ENCODE measurements at regions not wholly inside any gene's neighbourhood (a gene's known extent, or its start where the extent isn't known, plus 50 kb on each side); places are given as distances from the start of the nearest gene placed in this dataset.
"Not testable (repeated sequence)": the region's sequence is repeated elsewhere in the genome, so short reads cannot be mapped to it uniquely, and the experiment has no call there.

- H3K4me3 ChIP-seq (ENCODE audit: low read depth, low read length) = no peak overlapping the region
Observed at GRCh38 chr3:191958980-191959671, 498.2 kb downstream of the PYDC2 start.

DNA sequence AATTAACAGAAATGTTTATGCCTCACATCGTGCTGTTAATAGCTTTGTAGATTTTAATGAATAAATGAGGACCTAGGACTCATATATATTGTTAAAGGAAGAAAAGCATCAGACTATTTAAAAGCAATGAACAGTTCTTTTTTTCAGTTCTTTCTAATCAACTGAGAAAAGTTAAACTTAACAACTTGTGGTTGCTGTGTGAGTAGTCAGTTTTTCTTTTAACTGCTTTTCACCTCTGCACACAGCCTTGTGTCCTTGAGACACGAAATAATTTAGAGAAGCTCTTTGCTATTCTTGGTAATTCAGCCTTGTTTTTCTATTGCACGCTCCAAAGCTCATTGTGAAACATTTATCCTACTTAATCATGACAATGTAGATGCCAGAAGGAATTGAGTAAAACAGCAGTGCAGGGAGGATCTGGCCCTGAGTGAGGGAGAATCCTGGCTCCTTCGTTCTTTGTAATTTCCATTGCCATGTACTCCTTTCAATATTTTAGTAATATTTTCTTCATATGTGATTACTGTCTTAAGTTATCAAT lies 499.0 kb downstream of the PYDC2 start:
- H3K4me3 ChIP-seq (ENCODE audit: low read depth, low read length) = no peak overlapping the region

- no peak overlapping the region for H3K4me3 ChIP-seq (ENCODE audit: low read depth, low read length)
Observed at GRCh38 chr3:191961022-191961421, 500.1 kb downstream of the PYDC2 start.

GRCh38 chr3:191961529-191961928 lies 500.6 kb downstream of the PYDC2 start:
- no peak overlapping the region for H3K4me3 ChIP-seq (ENCODE audit: low read depth, low read length)

DNA sequence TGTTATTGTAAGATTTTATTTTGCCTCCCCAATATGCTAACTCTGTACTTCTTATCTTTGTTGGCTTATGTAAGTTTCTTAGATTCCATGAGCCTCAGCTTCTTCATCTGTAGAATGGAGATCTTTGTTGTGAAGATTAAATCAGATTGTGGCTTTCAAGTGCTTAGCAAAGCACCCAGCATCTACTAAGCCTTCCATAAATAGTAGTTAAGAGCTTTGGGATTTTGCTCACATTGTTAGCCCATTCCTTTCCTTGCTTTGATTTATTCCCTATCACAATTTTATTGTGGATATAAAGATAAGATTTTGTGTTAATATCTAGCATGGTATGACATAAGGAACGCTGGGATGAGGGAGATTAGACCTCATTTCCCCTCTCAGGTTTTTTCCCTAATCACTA lies 501.4 kb downstream of the PYDC2 start:
- no peak overlapping the region for H3K4me3 ChIP-seq (ENCODE audit: low read depth, low read length)

DNA sequence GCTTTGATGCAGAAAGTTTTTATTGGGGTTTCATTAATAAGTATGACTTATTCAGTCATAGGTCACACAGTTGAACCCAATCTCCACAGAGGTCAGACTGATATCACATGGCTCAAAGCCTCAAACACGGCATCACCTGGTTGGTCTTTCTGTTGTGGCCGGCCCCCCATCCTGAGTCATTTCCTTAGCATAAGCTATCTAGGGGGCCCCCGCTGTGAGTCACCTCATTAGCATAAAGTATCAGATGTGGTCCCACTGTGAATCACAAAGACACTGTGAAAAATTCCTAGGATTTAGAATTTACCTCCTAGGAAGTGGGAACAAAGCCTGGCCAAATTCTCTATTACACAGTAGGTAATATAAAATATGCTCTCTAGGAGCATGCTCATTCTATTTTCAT lies 502.2 kb downstream of the PYDC2 start:
- H3K4me3 ChIP-seq (ENCODE audit: low read depth, low read length) = no peak overlapping the region

DNA sequence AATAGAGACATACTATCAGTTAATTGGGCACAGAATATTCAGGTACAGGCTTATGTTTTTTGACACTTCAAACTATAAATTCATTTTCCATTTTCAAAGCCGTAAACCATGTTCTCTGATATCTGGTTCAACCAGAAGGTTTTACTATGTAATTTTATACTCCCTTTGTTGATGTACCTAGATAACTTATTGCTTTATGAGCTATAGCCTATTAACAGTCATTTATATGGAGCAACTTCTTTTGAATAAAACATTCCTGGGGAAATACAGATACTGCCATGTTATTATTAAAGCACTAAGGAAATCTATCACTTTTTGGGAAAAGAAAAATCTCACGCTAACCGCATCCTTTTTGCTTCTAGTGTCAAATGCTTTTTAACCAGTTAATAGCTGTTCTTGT lies 505.6 kb downstream of the PYDC2 start:
- H3K4me3 ChIP-seq (ENCODE audit: low read depth, low read length) = no peak overlapping the region

GRCh38 chr3:191968299-191968698 lies 507.3 kb downstream of the PYDC2 start:
- no peak overlapping the region for H3K4me3 ChIP-seq (ENCODE audit: low read depth, low read length)

GRCh38 chr3:191972714-191973398 lies 511.9 kb downstream of the PYDC2 start:
- H3K4me3 ChIP-seq (ENCODE audit: low read depth, low read length) = no peak overlapping the region

DNA sequence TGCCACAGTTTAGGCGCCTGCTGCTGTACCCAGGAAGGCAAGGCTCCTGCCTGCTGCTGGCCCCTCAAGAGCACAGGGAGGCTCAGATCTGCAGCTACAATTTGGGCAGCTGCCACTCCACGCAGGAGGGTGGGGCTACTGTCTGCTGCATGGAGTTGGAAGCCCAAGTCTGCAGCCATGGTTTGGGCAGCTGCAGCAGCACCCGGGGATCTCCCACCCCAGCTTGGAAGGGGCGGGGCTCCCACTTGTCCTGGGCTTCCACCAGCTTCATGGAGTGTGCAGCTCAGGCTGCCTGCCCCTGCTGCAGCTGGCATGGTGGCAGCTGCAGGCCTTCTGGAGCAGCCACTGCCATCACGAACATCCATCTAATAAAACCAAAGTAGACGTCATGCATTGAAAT lies 512.9 kb downstream of the PYDC2 start:
- H3K4me3 ChIP-seq (ENCODE audit: low read depth, low read length) = no peak overlapping the region

DNA sequence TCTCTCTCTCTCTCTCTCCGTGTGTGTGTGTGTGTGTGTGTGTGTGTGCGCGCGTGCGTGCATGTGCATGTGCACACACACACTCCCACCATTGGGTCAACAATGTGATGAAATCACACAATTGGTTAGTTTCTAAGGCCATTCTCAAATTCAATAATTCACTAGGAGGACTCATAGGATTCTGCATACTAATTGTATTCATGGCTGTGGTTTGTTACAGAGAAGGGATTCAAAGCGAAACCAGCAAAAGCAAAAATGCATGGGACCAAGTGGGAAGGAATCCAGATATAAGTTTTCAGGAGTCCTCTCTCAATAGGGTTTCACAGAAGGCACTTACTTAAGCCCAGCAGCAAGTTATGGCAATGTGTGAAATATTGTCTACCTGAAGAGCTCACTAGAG lies 515.0 kb downstream of the PYDC2 start:
- no peak overlapping the region for H3K4me3 ChIP-seq (ENCODE audit: low read depth, low read length)

DNA sequence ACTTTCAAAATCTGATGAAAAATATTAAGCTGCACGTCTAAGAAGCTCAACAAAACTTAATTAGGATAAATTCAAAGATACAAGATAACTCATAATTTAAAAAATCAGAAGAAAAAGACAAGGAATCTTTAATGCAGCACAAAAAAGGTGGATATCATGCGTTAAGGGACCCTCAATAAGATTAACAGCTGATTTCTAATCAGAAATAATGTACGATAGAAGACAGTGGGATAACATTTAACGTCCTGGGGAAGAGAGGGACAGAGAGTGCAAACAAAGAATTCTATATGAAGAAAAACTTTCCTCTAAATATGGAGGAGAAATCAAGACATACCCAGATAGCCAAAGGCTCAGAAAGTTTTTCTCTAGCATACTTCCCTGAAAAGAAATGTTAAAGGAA lies 519.5 kb downstream of the PYDC2 start:
- no peak overlapping the region for H3K4me3 ChIP-seq (ENCODE audit: low read depth, low read length)

GRCh38 chr3:191982481-191982880 lies 521.5 kb downstream of the PYDC2 start:
- H3K4me3 ChIP-seq (ENCODE audit: low read depth, low read length) = no peak overlapping the region

DNA sequence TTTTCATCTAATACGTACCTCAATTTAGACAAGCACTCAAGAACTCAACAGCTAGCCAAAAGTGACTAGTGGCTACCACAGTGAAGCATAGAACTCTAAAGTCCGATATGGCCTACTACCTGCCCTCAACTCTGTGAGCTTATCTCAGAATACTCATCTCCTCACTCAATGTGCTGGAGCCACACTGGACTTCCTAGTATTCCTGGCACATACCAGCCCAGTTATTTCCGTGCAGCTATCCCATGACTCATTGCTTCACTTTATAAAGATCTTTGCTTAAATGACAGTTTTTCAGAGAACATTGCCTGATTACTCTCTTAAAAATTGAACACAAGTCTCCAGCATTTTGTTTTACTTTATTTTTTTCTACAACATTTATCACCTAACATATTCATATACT lies 524.7 kb downstream of the PYDC2 start:
- H3K4me3 ChIP-seq (ENCODE audit: low read depth, low read length) = no peak overlapping the region

GRCh38 chr3:191987831-191988350 lies 526.9 kb downstream of the PYDC2 start:
- no peak overlapping the region for H3K4me3 ChIP-seq (ENCODE audit: low read depth, low read length)

DNA sequence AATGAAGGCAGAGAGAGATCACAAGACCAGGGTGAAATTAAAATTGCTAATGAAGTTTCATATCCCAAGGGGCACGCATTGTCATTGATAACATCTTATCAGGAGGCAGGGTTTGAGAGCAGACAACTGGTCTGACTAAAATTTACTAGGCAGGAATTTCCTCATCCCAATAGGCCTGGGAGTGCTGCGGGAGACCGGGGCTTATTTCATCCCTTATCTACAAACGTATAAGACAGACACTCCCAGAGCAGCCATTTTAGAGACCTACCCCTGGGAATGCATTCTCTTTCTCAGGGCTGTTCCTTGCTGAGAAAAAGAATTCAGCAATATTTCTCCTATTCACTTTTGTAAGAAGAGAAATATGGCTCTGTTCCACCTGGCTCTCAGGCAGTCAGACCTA lies 533.0 kb downstream of the PYDC2 start:
- H3K4me3 ChIP-seq (ENCODE audit: low read depth, low read length) = not testable (repeated sequence)

- no peak overlapping the region for H3K4me3 ChIP-seq (ENCODE audit: low read depth, low read length)
Observed at GRCh38 chr3:191997093-191997492, 536.1 kb downstream of the PYDC2 start.

DNA sequence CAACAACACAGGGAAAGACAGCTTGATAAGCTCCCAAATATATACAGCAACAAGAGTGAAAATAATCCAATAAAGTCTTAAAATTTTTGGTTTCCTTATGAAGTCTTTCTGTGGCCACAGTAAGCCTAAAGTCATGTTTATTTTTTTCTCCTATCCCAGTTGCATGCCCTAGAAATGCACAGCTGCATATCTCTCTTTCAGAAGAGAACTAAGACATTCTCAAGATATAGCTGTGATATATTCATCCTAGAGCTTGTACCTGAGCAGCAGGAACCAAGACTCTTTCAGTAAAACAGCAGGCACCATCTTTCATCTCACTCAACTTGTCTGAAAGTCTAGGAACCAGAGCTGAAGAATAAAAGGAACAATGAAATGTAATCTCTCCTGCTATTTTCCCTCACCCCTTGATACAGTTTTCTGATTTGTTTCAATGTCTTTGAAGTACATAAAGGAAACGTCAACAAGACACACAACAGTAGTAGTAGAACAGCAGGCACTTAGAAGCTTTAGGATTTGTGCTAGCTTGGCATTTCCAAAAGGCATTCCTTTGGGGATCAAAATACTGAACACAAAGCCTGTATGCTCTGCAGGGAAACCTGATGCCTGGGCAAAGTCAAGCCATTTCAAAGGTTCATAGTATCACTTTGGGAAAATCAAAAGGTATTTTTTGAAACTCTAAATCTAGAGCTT lies 536.8 kb downstream of the PYDC2 start:
- H3K4me3 ChIP-seq (ENCODE audit: low read depth, low read length) = no peak overlapping the region

- H3K4me3 ChIP-seq (ENCODE audit: low read depth, low read length) = no peak overlapping the region
Observed at GRCh38 chr3:192001218-192001617, 540.3 kb downstream of the PYDC2 start.

DNA sequence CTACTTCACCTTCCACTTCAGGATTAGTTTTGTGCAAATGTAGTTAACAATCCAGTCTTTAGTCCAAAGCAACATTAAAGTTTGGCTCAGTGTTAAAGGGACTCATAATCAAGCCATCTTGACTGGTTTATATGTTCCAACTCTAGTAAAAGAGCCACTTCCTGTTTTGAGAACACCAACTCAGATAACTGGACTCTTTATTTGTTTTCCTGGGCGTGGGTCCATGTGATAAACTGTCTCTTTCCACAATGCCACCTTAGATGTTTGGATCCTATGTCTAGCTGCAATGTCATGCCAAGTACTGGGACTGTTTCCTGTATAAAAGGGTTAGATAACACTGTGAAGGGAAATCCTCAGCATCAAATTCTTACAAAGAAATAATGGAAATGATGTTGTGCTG lies 545.0 kb downstream of the PYDC2 start:
- H3K4me3 ChIP-seq (ENCODE audit: low read depth, low read length) = no peak overlapping the region

- H3K4me3 ChIP-seq (ENCODE audit: low read depth, low read length) = no peak overlapping the region
Observed at GRCh38 chr3:192009903-192010302, 548.9 kb downstream of the PYDC2 start.

- no peak overlapping the region for H3K4me3 ChIP-seq (ENCODE audit: low read depth, low read length)
Observed at GRCh38 chr3:192010490-192010889, 549.5 kb downstream of the PYDC2 start.

Data from iPS-11a (cell line).